NB4 (cell line): ENCODE measurements at regions not wholly inside any gene's neighbourhood (a gene's known extent, or its start where the extent isn't known, plus 50 kb on each side); places are given as distances from the start of the nearest gene placed in this dataset.

ENCODE experiments used
- DNase-seq: peaks from one replicate; pipeline ENCODE4 v3.0.0; 2010; ENCODE audit warnings: low read depth
- H3K4me3 ChIP-seq: one replicate; pipeline ENCODE4 v1.5.1; 2011; ENCODE audit warnings: mild to moderate bottlenecking, low read depth, low read length, moderate library complexity
- MYC ChIP-seq: IDR thresholded peaks from 2 replicates; pipeline ENCODE4 v1.6.1; 2011; ENCODE audit warnings: low read depth, low read length
- POLR2A ChIP-seq: IDR thresholded peaks from 2 replicates; pipeline ENCODE4 v1.6.1; 2011; ENCODE audit warnings: mild to moderate bottlenecking; ENCODE audit not compliant: insufficient read length; ENCODE audit errors: extremely low read depth
- TF ChIP-seq, protein P1 (sequence below): IDR thresholded peaks from one replicate; pipeline ENCODE4 v1.5.1; 2012; ENCODE audit warnings: low read depth, low read length
- TF ChIP-seq, protein P2 (sequence below): IDR thresholded peaks from 2 replicates; pipeline ENCODE4 v1.6.1; 2011; ENCODE audit warnings: low read depth, low read length

DNA sequence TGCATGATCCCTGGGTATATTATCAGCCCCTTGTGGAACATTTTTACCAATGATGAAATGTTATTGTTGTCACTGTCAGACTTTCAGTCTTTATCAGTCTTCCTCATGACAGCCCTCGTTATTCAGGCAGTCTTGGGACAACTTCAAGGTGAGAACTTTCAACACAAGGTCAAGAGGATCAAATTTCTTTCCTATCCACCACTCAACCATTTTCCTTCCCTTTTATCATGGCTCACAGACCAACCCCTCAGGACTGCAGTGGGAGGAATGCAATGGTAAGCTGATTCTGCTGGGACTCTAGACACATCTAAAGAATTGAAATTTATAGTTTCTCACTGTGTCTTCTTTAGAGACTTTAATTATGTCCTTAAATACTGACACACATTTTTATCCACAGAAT is 107.0 kb upstream of the LSAMP start:
- TF ChIP-seq, protein P1, sequence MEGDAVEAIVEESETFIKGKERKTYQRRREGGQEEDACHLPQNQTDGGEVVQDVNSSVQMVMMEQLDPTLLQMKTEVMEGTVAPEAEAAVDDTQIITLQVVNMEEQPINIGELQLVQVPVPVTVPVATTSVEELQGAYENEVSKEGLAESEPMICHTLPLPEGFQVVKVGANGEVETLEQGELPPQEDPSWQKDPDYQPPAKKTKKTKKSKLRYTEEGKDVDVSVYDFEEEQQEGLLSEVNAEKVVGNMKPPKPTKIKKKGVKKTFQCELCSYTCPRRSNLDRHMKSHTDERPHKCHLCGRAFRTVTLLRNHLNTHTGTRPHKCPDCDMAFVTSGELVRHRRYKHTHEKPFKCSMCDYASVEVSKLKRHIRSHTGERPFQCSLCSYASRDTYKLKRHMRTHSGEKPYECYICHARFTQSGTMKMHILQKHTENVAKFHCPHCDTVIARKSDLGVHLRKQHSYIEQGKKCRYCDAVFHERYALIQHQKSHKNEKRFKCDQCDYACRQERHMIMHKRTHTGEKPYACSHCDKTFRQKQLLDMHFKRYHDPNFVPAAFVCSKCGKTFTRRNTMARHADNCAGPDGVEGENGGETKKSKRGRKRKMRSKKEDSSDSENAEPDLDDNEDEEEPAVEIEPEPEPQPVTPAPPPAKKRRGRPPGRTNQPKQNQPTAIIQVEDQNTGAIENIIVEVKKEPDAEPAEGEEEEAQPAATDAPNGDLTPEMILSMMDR, result no peak
- TF ChIP-seq POLR2A (no peak), MYC (no peak)
- TF ChIP-seq, protein P2, sequence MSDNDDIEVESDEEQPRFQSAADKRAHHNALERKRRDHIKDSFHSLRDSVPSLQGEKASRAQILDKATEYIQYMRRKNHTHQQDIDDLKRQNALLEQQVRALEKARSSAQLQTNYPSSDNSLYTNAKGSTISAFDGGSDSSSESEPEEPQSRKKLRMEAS, result no peak
- H3K4me3 ChIP-seq, result no peak overlapping the region
- DNase-seq, result no peak

DNA sequence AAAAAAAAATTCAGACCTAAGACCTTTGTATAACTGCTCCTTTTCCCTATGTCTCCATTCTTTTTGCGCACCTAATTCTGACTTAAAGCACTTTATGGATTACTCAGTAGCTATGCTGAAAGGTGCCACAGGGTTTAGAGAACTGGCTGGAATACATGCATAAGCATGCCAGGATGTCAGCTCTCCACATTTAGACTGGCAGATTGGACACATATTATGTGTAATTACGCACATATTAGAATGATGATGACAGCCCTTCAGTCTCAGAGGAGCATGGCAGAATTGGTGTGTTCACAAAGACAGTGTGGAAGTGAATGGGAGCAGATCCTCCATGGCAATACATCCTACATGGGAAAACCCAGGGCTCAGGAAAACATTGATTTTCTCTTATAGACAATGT is 108.1 kb upstream of the LSAMP start:
- TF ChIP-seq, protein P2, result no peak
- no peak for TF ChIP-seq POLR2A
- H3K4me3 ChIP-seq, result no peak overlapping the region
- no peak for DNase-seq

DNA sequence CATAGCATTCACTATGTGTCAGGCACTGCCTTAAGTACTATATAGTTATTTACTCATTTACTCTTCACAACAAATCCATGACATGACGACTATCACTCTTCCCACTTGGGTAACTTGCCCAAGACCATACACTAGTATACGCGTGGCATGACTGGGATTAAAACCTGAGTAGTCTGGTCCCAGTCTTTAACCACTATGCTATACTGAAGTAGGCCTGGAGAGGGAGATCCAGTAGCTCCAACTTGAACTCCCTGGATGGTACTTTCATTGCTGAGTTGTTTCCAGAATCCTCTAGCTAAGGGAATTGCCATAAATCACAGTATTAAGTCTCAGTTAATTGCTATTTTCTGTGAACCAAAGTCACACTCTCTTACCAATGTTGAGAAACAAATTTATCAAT is 116.2 kb upstream of the LSAMP start:
- H3K4me3 ChIP-seq, result no peak overlapping the region
- no peak for TF ChIP-seq MYC
- TF ChIP-seq, protein P1, result no peak
- TF ChIP-seq POLR2A, result no peak
- DNase-seq, result no peak

DNA sequence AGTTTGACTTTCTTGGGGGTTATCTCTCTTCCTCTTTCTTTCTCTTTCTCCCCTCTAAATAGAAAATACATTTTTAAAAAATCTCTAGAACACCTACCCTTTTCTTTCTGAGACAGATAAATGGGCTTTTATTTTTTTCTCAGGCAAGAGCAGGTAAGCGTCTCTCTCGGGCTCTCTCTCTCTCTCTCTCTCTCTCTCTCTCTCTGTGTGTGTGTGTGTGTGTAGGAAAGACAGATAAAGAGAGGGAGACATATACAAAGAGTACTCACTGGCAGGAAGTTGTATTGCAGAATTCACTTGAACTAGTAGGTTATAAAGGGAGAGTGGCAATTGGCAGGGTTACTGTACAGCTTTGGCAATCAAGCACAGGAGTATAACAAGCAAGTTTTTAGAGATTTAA is 118.1 kb upstream of the LSAMP start:
- no peak for DNase-seq
- no peak for TF ChIP-seq MYC
- no peak for TF ChIP-seq POLR2A
- TF ChIP-seq, protein P1, result no peak
- no peak overlapping the region for H3K4me3 ChIP-seq

DNA sequence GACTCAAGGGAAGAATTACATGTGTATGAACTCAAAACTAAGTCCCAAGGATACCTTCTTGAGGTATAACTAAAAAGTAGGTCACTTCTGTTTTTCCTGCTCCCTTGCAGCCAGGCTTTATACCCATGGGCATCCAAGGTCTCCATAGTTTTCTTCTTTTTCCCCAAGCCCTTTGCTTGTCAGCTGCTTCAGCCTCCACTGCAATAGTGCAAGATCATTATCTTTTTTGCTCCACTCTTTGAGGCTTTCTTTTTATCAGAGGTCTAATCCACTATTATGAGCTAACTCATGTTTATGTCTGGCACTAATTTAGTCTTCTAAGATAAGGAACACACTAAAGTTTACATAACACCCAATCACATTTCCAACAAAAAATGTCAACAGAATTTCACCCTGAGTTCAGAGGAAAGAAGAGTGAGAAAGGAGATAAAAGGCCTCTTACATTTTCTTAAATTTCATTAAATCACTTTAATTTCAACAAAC is 121.2 kb upstream of the LSAMP start:
- TF ChIP-seq, protein P2, result no peak
- TF ChIP-seq, protein P1, result no peak
- no peak for DNase-seq
- no peak overlapping the region for H3K4me3 ChIP-seq

DNA sequence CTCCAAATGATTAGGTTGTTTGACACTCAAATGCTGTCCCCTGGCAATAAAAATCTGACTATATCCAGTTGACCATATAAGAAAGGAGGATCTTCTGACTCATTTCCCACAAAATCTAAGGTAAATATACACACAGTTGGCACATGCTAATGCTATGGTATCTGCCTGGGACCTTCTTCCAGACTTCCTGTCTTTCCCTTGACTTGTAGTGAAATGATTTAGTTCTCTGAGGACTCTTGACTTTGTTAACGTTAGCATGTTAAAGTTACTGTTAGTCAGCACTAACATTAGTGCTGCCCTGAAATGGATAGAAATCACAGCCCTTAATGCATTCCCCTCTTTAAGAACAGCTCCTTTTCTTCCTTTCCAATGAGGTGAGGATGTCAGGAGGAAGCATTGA is 124.3 kb upstream of the LSAMP start:
- TF ChIP-seq POLR2A (no peak), MYC (no peak)
- TF ChIP-seq, protein P1, result no peak
- TF ChIP-seq, protein P2, result no peak
- no peak for DNase-seq
- no peak overlapping the region for H3K4me3 ChIP-seq
